ENCODE measurements at regions not wholly inside any gene's neighbourhood (a gene's known extent, or its start where the extent isn't known, plus 50 kb on each side); places are given as distances from the start of the nearest gene placed in this dataset.

GRCh38 chr2:78865667-78866066, 159.8 kb upstream of the REG3G start:
- H3K9me3 Mint-ChIP-seq (ENCODE audit: unreplicated experiment) = no peaks in the 10 kb centered on the region

GRCh38 chr2:78870343-78870967, 155.0 kb upstream of the REG3G start:
- Mint-ChIP-seq H3K9me3 (ENCODE audit: unreplicated experiment) (no peaks in the 10 kb centered on the region), H3K27ac (ENCODE audit: unreplicated experiment) (no peak overlapping the region), H3K4me3 (ENCODE audit: unreplicated experiment) (no peak overlapping the region), H3K27me3 (ENCODE audit: unreplicated experiment) (no peaks in the 10 kb centered on the region), H3K4me1 (ENCODE audit: unreplicated experiment) (no peaks in the 10 kb centered on the region), H3K36me3 (ENCODE audit: low read depth, unreplicated experiment) (no peaks in the 10 kb centered on the region)
- DNase-seq (ENCODE audit: low spot score) = no peak
- TF ChIP-seq CTCF (IDR thresholded peaks at IDR 0.05; ENCODE audit: unreplicated experiment) = no peak

More at GRCh38 chr2:78865667-78866066, 159.8 kb upstream of the REG3G start:
- Mint-ChIP-seq H3K4me3 (ENCODE audit: unreplicated experiment) (no peak overlapping the region), H3K36me3 (ENCODE audit: low read depth, unreplicated experiment) (no peaks in the 10 kb centered on the region), H3K4me1 (ENCODE audit: unreplicated experiment) (no peaks in the 10 kb centered on the region), H3K27me3 (ENCODE audit: unreplicated experiment) (no peaks in the 10 kb centered on the region), H3K27ac (ENCODE audit: unreplicated experiment) (no peak overlapping the region)
- DNase-seq (ENCODE audit: low spot score) = no peak
- no peak for TF ChIP-seq CTCF (IDR thresholded peaks at IDR 0.05; ENCODE audit: unreplicated experiment)

- Mint-ChIP-seq H3K4me1 (ENCODE audit: unreplicated experiment) (no peaks in the 10 kb centered on the region), H3K27me3 (ENCODE audit: unreplicated experiment) (no peaks in the 10 kb centered on the region), H3K36me3 (ENCODE audit: low read depth, unreplicated experiment) (no peaks in the 10 kb centered on the region), H3K4me3 (ENCODE audit: unreplicated experiment) (no peak overlapping the region), H3K9me3 (ENCODE audit: unreplicated experiment) (no peaks in the 10 kb centered on the region), H3K27ac (ENCODE audit: unreplicated experiment) (no peak overlapping the region)
- no peak for DNase-seq (ENCODE audit: low spot score)
- no peak for TF ChIP-seq CTCF (IDR thresholded peaks at IDR 0.05; ENCODE audit: unreplicated experiment)
These were observed 152.0 kb upstream of the REG3G start for GRCh38 chr2:78873526-78873925.

DNA sequence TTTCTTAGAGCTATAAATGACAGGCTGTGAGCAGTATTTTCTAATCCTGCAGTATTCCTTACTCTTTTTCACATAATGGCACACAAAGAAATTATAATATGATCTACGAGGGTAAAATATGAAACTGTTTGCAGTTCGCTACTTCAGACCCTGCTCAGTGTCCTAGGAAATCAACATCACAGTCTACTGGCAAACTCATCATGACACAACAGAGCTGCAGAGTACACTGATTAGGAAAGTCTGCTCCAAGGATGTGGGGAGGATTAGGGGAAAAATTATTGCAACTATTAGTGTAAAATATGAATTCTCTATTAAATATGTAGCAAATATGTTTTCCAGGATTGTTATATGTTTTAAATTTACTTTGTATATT, 149.2 kb upstream of the REG3G start:
- Mint-ChIP-seq H3K36me3 (ENCODE audit: low read depth, unreplicated experiment) (no peaks in the 10 kb centered on the region), H3K4me1 (ENCODE audit: unreplicated experiment) (no peaks in the 10 kb centered on the region), H3K27ac (ENCODE audit: unreplicated experiment) (no peak overlapping the region), H3K27me3 (ENCODE audit: unreplicated experiment) (no peaks in the 10 kb centered on the region), H3K9me3 (ENCODE audit: unreplicated experiment) (no peaks in the 10 kb centered on the region), H3K4me3 (ENCODE audit: unreplicated experiment) (no peak overlapping the region)
- no peak for TF ChIP-seq CTCF (IDR thresholded peaks at IDR 0.05; ENCODE audit: unreplicated experiment)
- DNase-seq (ENCODE audit: low spot score) = no peak

GRCh38 chr2:78887446-78887845, 138.1 kb upstream of the REG3G start:
- no peaks in the 10 kb centered on the region for H3K27me3 Mint-ChIP-seq (ENCODE audit: unreplicated experiment)
- H3K9me3 Mint-ChIP-seq (ENCODE audit: unreplicated experiment) = no peaks in the 10 kb centered on the region
- no peaks in the 10 kb centered on the region for H3K36me3 Mint-ChIP-seq (ENCODE audit: low read depth, unreplicated experiment)
- no peak overlapping the region for H3K4me3 Mint-ChIP-seq (ENCODE audit: unreplicated experiment)
- peaks cover 2% of the 10 kb centered on the region for H3K4me1 Mint-ChIP-seq (ENCODE audit: unreplicated experiment)
- no peak overlapping the region for H3K27ac Mint-ChIP-seq (ENCODE audit: unreplicated experiment)
- DNase-seq (ENCODE audit: low spot score) = no peak
- no peak for TF ChIP-seq CTCF (IDR thresholded peaks at IDR 0.05; ENCODE audit: unreplicated experiment)

All from endothelial cell (in vitro differentiated cells).